ENCODE measurements at regions not wholly inside any gene's neighbourhood (a gene's known extent, or its start where the extent isn't known, plus 50 kb on each side); places are given as distances from the start of the nearest gene placed in this dataset.

DNA sequence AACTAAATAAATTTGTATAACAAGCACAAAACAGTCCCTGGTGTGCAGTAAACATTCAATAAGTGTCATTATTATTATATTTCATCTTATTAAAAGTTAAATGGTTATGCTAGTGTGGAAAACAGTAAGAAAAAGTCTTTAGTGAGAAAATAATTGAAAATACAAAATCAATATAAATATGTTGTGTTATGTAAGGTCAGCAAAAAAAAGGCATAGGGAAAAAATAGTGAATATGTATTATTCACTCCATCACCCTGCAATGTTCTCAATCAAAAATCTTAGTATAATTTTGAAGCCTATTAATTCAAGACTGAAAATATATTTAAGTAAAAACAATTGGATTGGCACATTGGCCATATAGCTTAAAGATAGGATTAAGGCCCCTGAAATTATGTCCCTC, 63.3 kb upstream of the KCNMB2 start:
- no peak overlapping the region for H3K27ac ChIP-seq
- TF ChIP-seq ZFX (IDR thresholded peaks at IDR 0.05), result no peak
- TF ChIP-seq, protein P1, sequence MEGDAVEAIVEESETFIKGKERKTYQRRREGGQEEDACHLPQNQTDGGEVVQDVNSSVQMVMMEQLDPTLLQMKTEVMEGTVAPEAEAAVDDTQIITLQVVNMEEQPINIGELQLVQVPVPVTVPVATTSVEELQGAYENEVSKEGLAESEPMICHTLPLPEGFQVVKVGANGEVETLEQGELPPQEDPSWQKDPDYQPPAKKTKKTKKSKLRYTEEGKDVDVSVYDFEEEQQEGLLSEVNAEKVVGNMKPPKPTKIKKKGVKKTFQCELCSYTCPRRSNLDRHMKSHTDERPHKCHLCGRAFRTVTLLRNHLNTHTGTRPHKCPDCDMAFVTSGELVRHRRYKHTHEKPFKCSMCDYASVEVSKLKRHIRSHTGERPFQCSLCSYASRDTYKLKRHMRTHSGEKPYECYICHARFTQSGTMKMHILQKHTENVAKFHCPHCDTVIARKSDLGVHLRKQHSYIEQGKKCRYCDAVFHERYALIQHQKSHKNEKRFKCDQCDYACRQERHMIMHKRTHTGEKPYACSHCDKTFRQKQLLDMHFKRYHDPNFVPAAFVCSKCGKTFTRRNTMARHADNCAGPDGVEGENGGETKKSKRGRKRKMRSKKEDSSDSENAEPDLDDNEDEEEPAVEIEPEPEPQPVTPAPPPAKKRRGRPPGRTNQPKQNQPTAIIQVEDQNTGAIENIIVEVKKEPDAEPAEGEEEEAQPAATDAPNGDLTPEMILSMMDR (conservative IDR thresholded peaks at IDR 0.05), result no peak

DNA sequence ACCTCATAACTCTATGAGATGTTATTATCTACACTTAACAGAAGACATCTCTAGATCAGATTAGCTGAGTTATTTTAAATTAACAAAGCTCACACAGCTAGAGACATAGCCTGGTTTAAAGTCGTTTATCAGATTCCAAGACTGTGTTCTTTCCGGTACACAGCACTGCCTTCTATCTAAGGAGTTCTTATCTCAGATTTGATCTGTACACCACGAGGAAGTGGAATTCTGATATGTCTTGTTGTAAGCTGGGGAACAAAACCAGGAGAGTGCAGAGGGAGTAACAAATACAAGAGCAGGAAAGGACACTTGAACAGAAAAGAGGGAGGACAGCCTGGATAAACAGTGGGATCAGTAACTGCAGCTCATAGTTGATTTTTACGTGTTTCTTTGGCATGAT, 61.7 kb upstream of the KCNMB2 start:
- TF ChIP-seq, protein P1 (conservative IDR thresholded peaks at IDR 0.05), result no peak
- no peak for TF ChIP-seq ZFX (IDR thresholded peaks at IDR 0.05)
- peak overlapping the region; percentile 79; the same call in 1 of the 2 replicates for H3K27ac ChIP-seq

DNA sequence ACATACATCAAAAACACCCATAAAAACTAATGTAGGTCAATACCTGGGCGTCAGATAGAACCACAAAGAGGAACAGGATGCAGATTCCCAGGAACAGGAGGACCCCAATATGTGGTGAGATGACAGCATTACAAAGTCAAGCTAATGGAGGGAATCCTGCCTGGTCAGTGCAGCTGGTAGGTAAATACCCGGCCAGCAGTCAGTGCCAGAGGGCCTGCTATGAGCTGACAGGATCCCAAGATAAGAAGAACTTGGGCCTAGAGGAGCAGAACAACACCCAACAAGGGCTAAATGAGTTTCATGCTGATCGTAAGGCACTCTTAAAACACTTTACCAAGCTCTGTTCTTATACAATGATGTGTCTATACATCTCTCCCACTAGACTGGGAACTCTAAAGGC, 61.2 kb upstream of the KCNMB2 start:
- no peak for TF ChIP-seq ZFX (IDR thresholded peaks at IDR 0.05)
- TF ChIP-seq, protein P1 (conservative IDR thresholded peaks at IDR 0.05), result peak; percentile 39

DNA sequence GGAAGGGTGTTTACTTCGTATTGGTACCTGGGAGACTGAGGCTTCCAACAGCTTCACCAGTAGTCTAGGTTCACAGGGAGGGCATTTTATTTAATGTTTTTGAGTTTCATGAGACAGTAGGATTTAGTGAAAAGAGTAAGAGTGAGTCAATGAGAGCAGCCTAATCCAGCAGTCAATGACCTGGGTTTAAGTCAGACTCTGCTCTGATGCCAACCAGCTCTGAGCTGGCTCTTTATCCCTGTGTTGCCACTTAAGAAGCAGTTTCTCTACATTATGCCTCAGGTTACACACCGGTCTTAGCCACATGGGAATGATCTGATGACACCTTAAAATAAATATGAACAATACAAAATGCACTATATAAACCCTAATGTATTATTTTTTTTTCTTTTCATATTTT, 59.4 kb upstream of the KCNMB2 start:
- TF ChIP-seq, protein P1 (conservative IDR thresholded peaks at IDR 0.05), result no peak
- TF ChIP-seq ZFX (IDR thresholded peaks at IDR 0.05), result no peak
- H3K27ac ChIP-seq, result peak overlapping the region; percentile 19; the same call in 1 of the 2 replicates

More for the DNA sequence above, 61.2 kb upstream of the KCNMB2 start:
- peak overlapping the region; percentile 79 for H3K27ac ChIP-seq

DNA sequence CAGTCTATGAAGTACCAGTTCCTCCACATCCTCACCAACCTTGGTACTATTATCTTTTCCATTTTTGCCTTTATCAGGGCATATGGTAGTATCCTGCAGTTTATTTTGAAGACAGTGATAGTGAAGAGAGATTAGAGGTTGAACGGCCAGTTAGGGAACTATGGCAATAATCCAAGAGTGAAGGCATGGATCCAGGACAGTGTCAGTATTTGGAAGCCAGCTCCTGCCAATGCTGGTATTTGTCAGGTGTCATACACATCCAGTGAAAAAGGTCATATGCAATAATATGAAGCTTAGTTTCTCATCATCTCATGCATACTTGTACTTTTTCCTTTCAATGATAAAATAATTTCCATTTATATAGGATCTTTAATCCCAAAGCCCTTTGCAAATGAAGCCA, 56.8 kb upstream of the KCNMB2 start:
- H3K27ac ChIP-seq, result peak overlapping the region; percentile 71

DNA sequence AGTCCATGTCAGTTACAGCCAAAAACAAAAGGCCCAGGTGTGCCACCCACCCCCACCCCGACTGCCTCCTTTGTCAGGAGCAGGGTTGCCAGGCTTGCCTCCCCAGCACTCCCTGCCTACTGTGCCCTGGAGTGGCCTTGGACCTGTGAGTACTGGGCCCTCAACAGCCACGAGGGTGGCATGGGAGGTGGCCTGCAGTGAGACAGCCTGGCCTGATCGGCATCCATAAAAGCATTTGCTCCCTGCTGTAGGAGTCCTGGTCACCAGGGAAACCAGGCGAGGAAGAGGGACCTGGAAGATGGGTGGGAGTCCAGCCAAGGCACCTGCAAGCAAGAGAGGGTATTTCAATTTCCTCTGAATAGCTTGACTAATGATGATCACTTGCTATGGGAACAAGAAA, 56.4 kb upstream of the KCNMB2 start:
- H3K27ac ChIP-seq, result peak overlapping the region; percentile 71
- no peak for TF ChIP-seq ZFX (IDR thresholded peaks at IDR 0.05)
- TF ChIP-seq, protein P1 (conservative IDR thresholded peaks at IDR 0.05), result no peak

More for the DNA sequence above, 56.8 kb upstream of the KCNMB2 start:
- TF ChIP-seq, protein P1 (conservative IDR thresholded peaks at IDR 0.05), result no peak; the same call in 1 of the 2 replicates
- TF ChIP-seq ZFX (IDR thresholded peaks at IDR 0.05), result no peak

DNA sequence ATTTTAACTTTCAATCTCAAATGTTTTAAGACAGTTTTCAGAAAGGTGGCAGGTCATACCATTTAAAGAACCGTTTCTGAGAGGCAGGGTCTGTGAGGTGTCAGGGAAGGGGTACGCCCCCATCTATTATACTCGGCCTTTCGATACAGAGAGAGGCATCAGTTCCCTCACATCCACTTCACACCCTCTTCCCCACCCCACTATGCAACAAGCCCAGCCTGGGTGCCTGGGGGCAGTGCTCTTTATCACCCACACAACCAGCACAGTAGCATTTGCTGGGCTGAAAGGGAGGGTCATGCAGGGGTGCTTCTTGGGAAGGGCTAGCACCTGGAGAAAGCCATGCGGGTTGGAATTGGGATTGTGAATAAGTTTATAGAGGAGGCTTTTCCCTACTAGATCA, 56.0 kb upstream of the KCNMB2 start:
- H3K27ac ChIP-seq, result peak overlapping the region; percentile 71
- TF ChIP-seq ZFX (IDR thresholded peaks at IDR 0.05), result no peak
- TF ChIP-seq, protein P1 (conservative IDR thresholded peaks at IDR 0.05), result no peak

Measured in C4-2B (cell line).